Putamen (tissue), 1 donor: ENCODE measurements at regions not wholly inside any gene's neighbourhood (a gene's known extent, or its start where the extent isn't known, plus 50 kb on each side); places are given as distances from the start of the nearest gene placed in this dataset.

Experiments used
- DNase-seq: peaks from one replicate; pipeline ENCODE4 v3.0.0-alpha.2; 2016; ENCODE audit warnings: low spot score

- DNase-seq: no peak
Observed at GRCh38 chr7:118026791-118027190, 153.6 kb upstream of the CTTNBP2 start.

DNA sequence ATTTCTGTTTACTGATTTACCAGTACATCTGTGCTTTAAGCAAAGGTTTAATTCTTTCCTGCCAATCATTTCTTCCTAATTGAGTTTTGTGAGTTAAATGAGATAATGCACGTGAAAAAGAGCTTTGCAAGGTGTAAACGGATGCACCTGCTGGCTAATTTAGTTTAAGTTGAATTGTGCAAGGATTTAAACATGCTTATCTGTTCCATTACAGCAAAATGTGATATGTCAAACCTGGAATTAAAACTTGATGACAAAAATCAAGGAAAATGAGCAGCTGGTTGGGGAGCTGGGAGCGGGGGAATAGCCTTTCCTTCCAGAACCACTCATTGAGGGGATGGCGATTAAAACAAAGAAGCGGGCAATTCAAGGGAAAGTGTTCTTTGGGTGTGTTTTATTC lies 155.0 kb upstream of the CTTNBP2 start:
- no peak for DNase-seq

GRCh38 chr7:118029826-118030422 lies 154.0 kb upstream of the LSM8 start:
- DNase-seq: no peak

- no peak for DNase-seq
Observed at GRCh38 chr7:118033273-118033672, 150.7 kb upstream of the LSM8 start.

DNA sequence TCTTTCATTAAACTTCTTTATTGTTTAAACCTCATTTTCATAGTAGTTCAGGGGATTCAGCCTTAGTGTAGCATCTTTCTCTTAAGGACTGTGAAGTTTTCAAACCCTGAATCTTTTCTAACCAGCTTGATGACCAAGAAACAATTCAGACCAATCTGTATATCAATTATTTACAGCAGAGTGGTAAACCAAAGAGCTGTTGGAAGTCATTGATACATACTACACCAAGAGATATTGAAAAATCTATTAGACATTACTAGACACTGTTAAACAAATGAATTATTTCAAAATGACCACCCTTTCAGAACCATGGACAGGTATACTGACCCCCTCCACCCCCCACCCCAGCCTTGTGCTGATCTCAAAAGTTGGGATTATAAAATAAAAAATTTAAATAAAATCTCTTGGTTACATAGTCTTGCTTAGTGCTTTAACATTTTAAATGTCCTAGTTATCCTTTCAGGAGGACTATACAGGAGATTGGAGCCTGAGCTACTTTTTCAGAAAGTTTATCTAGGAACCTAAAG lies 143.9 kb upstream of the LSM8 start:
- DNase-seq: no peak

DNA sequence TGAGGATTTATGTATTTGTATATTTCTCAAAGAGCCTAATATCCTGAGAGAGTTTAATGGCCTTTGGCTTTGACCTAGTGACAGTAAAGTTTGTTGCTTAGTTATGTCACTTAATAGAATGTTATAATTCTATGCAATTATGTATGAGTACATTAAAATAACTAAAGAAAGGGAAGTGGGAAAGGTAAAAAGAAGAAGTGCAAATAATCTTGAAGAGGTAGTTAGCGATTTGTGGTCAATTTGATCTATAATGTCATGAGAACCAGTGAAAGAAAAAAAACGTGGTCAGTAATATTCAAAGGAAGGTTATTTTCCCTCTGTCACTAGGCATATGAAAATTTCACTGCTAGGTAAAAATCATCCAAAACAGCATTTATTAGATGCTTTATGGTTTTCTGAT lies 143.4 kb upstream of the LSM8 start:
- no peak for DNase-seq

DNA sequence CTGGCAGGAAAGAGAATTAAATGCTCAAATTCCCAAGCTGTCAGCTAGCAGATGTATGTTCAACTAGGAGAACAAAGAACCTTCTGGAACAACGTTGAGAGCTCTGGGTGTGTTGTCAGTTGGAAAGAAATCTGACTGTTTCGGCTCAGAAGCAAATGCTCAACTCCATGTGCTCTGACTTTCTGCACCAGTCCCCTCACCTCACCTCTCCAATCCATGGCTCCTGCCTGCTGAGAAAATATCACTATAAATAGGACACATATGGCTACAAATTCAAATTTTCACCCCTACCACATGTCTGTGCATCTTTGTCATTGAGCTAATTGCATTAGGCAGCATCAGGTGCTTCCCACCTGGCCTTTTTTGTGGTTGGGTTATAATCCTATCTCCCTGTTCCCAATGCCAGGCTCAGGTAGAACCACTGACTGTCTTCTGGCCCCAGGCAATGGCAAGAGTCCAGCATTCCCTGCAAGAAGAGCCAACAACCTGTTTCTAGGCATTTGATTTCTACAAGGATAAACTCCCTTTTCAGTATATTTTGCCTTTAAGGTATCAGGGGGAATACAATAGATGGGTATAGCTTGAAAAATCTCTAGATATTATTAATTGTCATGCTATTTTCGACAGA lies 142.6 kb upstream of the LSM8 start:
- no peak for DNase-seq

DNA sequence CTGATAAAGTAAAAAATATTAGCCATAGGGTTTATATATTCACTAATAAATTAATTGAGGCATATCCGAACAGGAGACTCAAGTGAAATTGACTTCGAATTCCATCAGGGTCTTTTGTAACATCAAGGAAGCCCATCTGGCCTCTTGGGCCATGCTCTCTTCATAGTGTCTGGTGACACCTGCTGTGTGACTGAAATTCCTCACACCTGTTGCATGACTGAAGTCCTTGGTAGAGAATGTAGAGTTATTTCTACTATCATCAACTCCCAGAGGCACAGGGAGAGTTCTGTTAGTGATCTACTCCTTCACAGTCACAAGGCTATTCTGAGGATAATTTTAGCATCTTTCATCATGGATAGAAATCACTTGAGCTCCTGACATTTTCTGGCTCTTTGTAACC lies 138.3 kb upstream of the LSM8 start:
- DNase-seq: no peak

DNA sequence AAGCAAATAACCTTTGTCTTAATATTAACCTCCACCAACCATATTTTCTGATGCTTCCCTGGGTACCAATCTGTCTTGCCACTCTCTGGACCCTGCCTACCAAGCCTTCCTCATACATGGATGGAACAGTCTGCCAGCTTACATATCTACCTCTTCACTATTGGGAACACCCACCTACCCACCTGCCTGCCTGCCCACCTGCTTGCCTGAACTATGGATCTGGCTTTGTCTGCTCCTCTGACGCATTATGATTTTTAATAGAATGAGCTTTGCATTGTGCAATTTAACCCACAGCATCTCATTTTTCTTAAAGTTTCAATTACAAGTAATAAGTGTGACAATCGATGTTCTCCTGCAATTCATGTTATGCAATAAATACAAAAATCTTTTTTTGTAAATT lies 137.9 kb upstream of the LSM8 start:
- DNase-seq: peak; percentile 68

DNA sequence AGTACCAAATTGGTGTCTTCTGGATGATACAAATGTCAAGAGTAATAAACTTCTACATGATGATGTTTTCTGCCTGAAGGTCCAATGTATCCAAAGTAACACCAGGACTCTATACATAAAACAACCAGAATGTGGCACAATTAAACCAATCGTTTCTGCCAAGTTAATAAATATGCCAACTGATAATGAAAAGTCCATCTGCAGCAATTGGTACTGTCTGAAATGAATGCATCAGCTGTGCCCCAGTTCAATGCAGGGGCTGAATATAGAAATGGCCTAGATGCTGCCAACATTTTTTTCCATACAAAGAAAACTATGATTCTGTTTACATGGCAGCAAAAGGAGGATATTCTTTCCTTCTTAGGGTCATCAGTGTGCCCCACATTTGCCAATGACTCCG lies 137.2 kb upstream of the LSM8 start:
- no peak for DNase-seq

GRCh38 chr7:118052336-118052735 lies 131.6 kb upstream of the LSM8 start:
- peak; percentile 36 for DNase-seq

GRCh38 chr7:118053353-118053752 lies 130.6 kb upstream of the LSM8 start:
- DNase-seq: no peak

DNA sequence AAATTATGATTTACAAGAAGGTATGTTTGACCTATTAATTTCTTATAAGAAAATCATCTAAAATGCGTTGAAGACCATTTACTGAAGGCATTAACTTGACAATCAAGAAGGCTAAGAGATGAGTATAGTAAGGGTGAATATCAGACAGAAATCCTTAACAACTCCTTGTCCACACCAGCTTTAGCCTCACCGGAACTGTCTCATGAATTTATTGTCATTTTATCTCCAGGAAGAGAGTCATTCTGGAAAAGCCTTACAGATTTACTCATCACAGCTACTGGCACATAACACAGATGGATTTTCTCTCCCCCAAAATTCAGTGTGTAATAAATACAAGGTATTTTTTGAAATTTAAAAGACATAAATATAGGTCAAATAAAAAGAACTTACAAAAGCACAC lies 129.4 kb upstream of the LSM8 start:
- DNase-seq: no peak

- no peak for DNase-seq
Observed at GRCh38 chr7:118055647-118056046, 128.3 kb upstream of the LSM8 start.

DNA sequence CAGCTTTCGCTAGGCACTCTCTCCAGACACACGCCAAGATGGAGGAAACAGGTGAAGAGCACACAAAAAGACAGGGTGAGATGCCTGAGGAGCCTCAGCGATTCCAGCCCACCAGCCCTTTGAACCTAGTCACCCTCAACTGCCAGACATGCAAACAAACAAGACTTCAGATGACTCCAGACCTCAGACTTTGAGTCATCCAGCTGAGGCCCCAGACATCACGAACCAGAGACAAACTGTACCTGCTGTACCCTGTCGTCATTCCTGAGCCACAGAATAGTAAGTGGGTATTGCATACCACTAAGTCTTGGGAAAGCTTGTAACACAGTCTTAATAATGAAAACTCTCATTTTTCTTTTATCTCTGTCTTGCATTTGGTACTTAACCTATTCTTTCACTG lies 126.6 kb upstream of the LSM8 start:
- DNase-seq: no peak

DNA sequence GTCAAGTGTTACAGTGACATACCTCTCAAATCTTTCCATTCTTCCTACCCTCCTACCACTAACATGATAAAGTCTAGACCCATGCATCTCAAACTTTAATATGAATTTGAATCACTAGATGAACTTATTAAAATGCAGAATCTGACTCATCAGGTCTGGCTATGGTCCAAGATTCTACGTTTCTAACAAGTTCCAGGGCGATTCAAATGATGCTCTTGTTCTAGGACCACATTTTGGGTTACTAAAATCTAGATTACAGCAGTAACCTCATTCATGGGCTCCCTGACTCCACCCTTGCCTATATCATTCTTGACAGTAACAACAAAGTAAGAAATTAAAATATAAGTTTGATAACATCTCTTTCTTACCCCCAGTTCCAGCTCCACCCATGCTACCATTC lies 124.8 kb upstream of the LSM8 start:
- DNase-seq: no peak

DNA sequence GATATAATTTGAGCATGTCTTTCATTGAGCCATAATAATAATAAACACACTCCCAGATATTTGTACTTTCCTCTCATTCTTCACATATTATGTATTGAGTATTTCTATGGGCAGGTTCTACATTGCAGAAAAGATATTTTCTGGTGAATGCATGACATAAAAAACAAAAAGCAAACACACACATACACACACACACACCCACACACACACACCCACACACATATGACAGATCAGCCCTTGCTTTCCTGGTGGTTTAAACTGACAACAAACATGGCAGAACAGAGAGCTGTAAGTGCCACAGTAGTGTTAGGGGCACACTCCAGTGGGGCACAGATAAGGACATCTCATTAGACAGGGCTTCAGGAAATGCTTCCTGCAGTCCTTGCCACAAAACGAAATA lies 123.3 kb upstream of the LSM8 start:
- DNase-seq: no peak

- no peak for DNase-seq
Observed at GRCh38 chr7:118061386-118061785, 122.6 kb upstream of the LSM8 start.

DNA sequence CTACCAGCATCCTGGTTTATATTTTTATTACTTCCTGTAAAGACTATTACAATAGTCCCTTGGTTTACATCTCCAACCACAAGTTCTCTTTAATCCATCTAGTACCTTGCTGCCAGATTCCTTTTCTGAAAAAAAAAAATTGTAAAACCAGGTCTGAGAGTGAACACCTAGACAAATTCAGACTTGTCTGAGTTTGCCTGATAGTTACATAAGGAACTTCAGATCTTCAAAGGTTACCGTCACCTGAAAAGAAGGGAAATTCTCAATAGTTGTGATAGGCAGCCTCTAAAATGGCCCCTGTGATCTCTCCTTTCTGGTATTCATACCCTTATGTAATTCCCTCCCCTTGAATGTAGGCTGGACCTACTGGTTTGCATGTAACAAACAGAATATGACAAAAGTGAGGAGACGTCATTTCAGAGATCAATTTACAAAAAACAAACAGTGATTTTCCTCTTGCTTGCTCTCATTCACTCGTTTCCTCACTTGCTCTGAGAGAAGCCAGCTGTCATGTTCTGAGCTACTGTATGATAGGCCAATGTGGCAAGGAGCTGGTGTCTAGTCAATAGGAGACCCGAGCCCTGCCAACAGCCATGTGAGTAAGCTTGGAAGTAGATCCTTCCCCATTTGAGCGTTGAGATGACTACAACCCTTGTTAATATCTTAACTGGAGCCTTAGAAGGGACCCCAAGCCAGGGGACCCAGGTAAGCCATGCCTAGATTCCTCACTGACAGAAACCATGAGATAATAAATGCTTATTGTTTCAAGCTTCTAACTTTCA lies 110.9 kb upstream of the LSM8 start:
- DNase-seq: no peak

DNA sequence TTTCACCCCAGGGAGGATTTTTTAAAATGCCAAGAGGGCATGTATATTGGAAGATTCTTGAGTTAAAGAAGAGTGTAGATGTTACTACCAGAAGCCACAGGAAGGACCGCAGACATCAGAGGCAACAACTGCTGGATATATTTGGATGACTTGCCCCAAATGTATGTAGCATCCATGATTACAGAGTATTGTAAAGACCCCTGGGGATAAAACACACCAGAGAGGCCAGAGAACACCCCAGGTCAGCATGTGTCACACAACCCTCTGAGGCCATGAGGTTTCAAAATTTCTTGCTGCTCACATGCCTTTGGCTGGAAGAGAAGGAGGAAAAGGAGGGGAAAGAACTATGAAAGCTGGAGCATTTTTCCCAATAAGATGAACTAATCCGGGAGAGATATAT lies 108.0 kb upstream of the LSM8 start:
- no peak for DNase-seq

GRCh38 chr7:118076564-118076963 lies 107.4 kb upstream of the LSM8 start:
- DNase-seq: no peak

- no peak for DNase-seq
Observed at GRCh38 chr7:118078015-118078414, 105.9 kb upstream of the LSM8 start.

DNA sequence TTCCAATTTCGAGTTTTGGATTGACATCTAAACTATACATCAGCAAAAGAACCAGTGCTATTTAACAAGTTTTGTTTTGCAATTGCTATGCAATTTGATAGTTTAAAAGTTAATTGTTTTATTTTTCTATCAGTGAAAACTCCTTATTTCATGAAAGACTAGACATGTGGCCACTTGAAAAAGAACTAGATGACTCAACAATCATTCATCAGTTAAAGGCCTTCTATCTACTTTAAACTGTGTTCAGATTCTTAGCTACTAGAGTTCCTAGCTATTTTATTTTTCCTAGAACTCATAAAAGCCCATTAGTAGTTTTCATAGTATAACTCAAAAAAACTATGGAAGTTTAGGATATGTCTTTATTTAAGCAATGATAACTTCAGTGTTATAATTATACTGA lies 104.6 kb upstream of the LSM8 start:
- DNase-seq: no peak
